Osteoblast (primary cell): ENCODE measurements at regions not wholly inside any gene's neighbourhood (a gene's known extent, or its start where the extent isn't known, plus 50 kb on each side); places are given as distances from the start of the nearest gene placed in this dataset.

Source experiments
- DNase-seq: peaks from one replicate; pipeline ENCODE4 v3.0.0; 2011; ENCODE audit warnings: low spot score, mixed read lengths; ENCODE audit not compliant: insufficient read length; ENCODE audit errors: missing footprints
- H2AFZ ChIP-seq: 2 replicates; pipeline ENCODE4 v1.6.0; 2011; ENCODE audit warnings: mild to moderate bottlenecking, low read length
- H3K27ac ChIP-seq: 2 replicates; pipeline ENCODE4 v1.5.1; 2011; ENCODE audit warnings: mild to moderate bottlenecking, low read depth, low read length, moderate library complexity
- H3K27me3 ChIP-seq: 2 replicates; pipeline ENCODE4 v1.6.0; 2012; ENCODE audit warnings: mild to moderate bottlenecking, control low read depth, inconsistent platforms, low read length, moderate library complexity; ENCODE audit not compliant: insufficient read depth
- H3K36me3 ChIP-seq: 2 replicates; pipeline ENCODE4 v1.5.1; 2011; ENCODE audit warnings: mild to moderate bottlenecking, low read length, control low read depth, moderate library complexity; ENCODE audit not compliant: insufficient read depth
- H3K4me1 ChIP-seq: 2 replicates; pipeline ENCODE4 v1.5.1; 2011; ENCODE audit warnings: mild to moderate bottlenecking, low read length, control low read depth, moderate library complexity; ENCODE audit not compliant: insufficient read depth
- H3K4me2 ChIP-seq: 2 replicates; pipeline ENCODE4 v1.6.0; 2011; ENCODE audit warnings: mild to moderate bottlenecking, low read length; ENCODE audit not compliant: insufficient read depth
- H3K4me3 ChIP-seq: fragments of 200-600 bp; sonication (generic); 3 replicates; pipeline ENCODE4 v1.5.1; 2012; ENCODE audit warnings: mild to moderate bottlenecking, low read length, inconsistent platforms; ENCODE audit not compliant: insufficient read depth
- H3K79me2 ChIP-seq: 2 replicates; pipeline ENCODE4 v1.6.0; 2012; ENCODE audit warnings: mild to moderate bottlenecking, low read length, control low read depth, inconsistent platforms; ENCODE audit not compliant: insufficient read depth
- H3K9me3 ChIP-seq: 2 replicates; pipeline ENCODE4 v1.5.1; 2011; ENCODE audit warnings: low read depth, low read length, control low read depth
- H4K20me1 ChIP-seq: 2 replicates; pipeline ENCODE4 v1.6.0; 2012; ENCODE audit warnings: mild to moderate bottlenecking, low read length, control low read depth; ENCODE audit not compliant: insufficient read depth
- TF ChIP-seq, protein P1 (sequence below): IDR thresholded peaks from 2 replicates; pipeline ENCODE4 v1.5.1; 2011; ENCODE audit warnings: mild to moderate bottlenecking, low read depth, low read length, moderate library complexity; ENCODE audit errors: extremely low read depth

GRCh38 chr18:59760619-59761600, 63.7 kb upstream of the CCBE1 start:
- TF ChIP-seq, protein P1, sequence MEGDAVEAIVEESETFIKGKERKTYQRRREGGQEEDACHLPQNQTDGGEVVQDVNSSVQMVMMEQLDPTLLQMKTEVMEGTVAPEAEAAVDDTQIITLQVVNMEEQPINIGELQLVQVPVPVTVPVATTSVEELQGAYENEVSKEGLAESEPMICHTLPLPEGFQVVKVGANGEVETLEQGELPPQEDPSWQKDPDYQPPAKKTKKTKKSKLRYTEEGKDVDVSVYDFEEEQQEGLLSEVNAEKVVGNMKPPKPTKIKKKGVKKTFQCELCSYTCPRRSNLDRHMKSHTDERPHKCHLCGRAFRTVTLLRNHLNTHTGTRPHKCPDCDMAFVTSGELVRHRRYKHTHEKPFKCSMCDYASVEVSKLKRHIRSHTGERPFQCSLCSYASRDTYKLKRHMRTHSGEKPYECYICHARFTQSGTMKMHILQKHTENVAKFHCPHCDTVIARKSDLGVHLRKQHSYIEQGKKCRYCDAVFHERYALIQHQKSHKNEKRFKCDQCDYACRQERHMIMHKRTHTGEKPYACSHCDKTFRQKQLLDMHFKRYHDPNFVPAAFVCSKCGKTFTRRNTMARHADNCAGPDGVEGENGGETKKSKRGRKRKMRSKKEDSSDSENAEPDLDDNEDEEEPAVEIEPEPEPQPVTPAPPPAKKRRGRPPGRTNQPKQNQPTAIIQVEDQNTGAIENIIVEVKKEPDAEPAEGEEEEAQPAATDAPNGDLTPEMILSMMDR, result no peak
- H3K36me3 ChIP-seq, result no peaks in the 10 kb centered on the region
- no peaks in the 10 kb centered on the region for H3K9me3 ChIP-seq
- no peak for DNase-seq
- H2AFZ ChIP-seq, result peak overlapping the region; percentile 59
- no peak overlapping the region for H3K4me3 ChIP-seq
- peaks cover 10% of the 10 kb centered on the region for H3K4me1 ChIP-seq
- no peaks in the 10 kb centered on the region for H3K27me3 ChIP-seq
- H3K27ac ChIP-seq, result peak overlapping the region; percentile 40
- no peak overlapping the region for H3K4me2 ChIP-seq
- no peaks in the 10 kb centered on the region for H3K79me2 ChIP-seq
- H4K20me1 ChIP-seq, result no peaks in the 10 kb centered on the region

GRCh38 chr18:59760212-59760611, 63.0 kb upstream of the CCBE1 start:
- H3K79me2 ChIP-seq, result no peaks in the 10 kb centered on the region
- peak; percentile 67 for DNase-seq
- H3K27ac ChIP-seq, result peak overlapping the region; percentile 40
- H3K36me3 ChIP-seq, result no peaks in the 10 kb centered on the region
- H2AFZ ChIP-seq, result peak overlapping the region; percentile 59
- peaks cover 10% of the 10 kb centered on the region for H3K4me1 ChIP-seq
- no peak overlapping the region for H3K4me3 ChIP-seq
- no peaks in the 10 kb centered on the region for H4K20me1 ChIP-seq
- H3K27me3 ChIP-seq, result no peaks in the 10 kb centered on the region
- no peaks in the 10 kb centered on the region for H3K9me3 ChIP-seq
- TF ChIP-seq, protein P1, result no peak
- H3K4me2 ChIP-seq, result no peak overlapping the region

GRCh38 chr18:59758837-59759236, 61.6 kb upstream of the CCBE1 start:
- H3K27ac ChIP-seq, result no peak overlapping the region
- no peaks in the 10 kb centered on the region for H4K20me1 ChIP-seq
- no peaks in the 10 kb centered on the region for H3K27me3 ChIP-seq
- no peaks in the 10 kb centered on the region for H3K36me3 ChIP-seq
- no peak for DNase-seq
- H3K4me3 ChIP-seq, result no peak overlapping the region
- TF ChIP-seq, protein P1, result no peak
- H3K79me2 ChIP-seq, result no peaks in the 10 kb centered on the region
- H3K9me3 ChIP-seq, result no peaks in the 10 kb centered on the region
- H2AFZ ChIP-seq, result no peak overlapping the region
- no peak overlapping the region for H3K4me2 ChIP-seq
- H3K4me1 ChIP-seq, result peaks cover 10% of the 10 kb centered on the region

GRCh38 chr18:59758106-59758505, 60.9 kb upstream of the CCBE1 start:
- no peak overlapping the region for H3K27ac ChIP-seq
- H3K79me2 ChIP-seq, result no peaks in the 10 kb centered on the region
- H3K9me3 ChIP-seq, result no peaks in the 10 kb centered on the region
- no peak for DNase-seq
- TF ChIP-seq, protein P1, result no peak
- H4K20me1 ChIP-seq, result no peaks in the 10 kb centered on the region
- peaks cover 10% of the 10 kb centered on the region for H3K4me1 ChIP-seq
- peak overlapping the region; percentile 2 for H3K4me2 ChIP-seq
- H3K4me3 ChIP-seq, result no peak overlapping the region
- peak overlapping the region; percentile 19 for H2AFZ ChIP-seq
- H3K36me3 ChIP-seq, result no peaks in the 10 kb centered on the region
- H3K27me3 ChIP-seq, result no peaks in the 10 kb centered on the region
